HepG2 (cell line): ENCODE measurements at regions not wholly inside any gene's neighbourhood (a gene's known extent, or its start where the extent isn't known, plus 50 kb on each side); places are given as distances from the start of the nearest gene placed in this dataset.

Source experiments
- HIVEP1 ChIP-seq: sonication (generic); formaldehyde crosslinking; IDR thresholded peaks from 2 replicates; pipeline ENCODE4 v1.4.0; 2020; ENCODE audit warnings: mild to moderate bottlenecking, missing genetic modification reagents
- POGZ ChIP-seq: sonication (generic); formaldehyde crosslinking; IDR thresholded peaks from 2 replicates; pipeline ENCODE4 v1.4.0; 2020; ENCODE audit warnings: mild to moderate bottlenecking, missing genetic modification reagents
- RAD51 ChIP-seq: fragments of 450-650 bp; IDR thresholded peaks from 2 replicates; pipeline ENCODE4 v1.6.1; 2016; ENCODE audit warnings: borderline replicate concordance
- ZBTB21 ChIP-seq: sonication (generic); formaldehyde crosslinking; IDR thresholded peaks from 2 replicates; pipeline ENCODE4 v1.4.0; 2020; ENCODE audit warnings: missing genetic modification reagents
- ZNF224 ChIP-seq: sonication (generic); formaldehyde crosslinking; IDR thresholded peaks from 2 replicates; pipeline ENCODE4 v1.5.0; 2020; ENCODE audit warnings: mild to moderate bottlenecking, missing genetic modification reagents
- ZNF562 ChIP-seq: sonication (generic); formaldehyde crosslinking; IDR thresholded peaks from 2 replicates; pipeline ENCODE4 v1.8.0; 2022; ENCODE audit warnings: missing genetic modification reagents, borderline replicate concordance
- TF ChIP-seq, protein P1 (sequence below): sonication (generic); formaldehyde crosslinking; IDR thresholded peaks from 2 replicates; pipeline ENCODE4 v1.4.0; 2020; ENCODE audit warnings: mild to moderate bottlenecking, missing genetic modification reagents, borderline replicate concordance
- TF ChIP-seq, protein P2 (sequence below), 2 experiments: sonication (generic) in 1 of 2; formaldehyde crosslinking in 1 of 2; IDR thresholded peaks; 2 replicates each; pipeline versions ENCODE4 v1.4.0 to v1.6.1; 2018 to 2020; ENCODE audit warnings: missing genetic modification reagents in 2 of 2, borderline replicate concordance in 1 of 2, low read depth in 1 of 2, mild to moderate bottlenecking in 1 of 2, missing biosample characterization in 1 of 2

DNA sequence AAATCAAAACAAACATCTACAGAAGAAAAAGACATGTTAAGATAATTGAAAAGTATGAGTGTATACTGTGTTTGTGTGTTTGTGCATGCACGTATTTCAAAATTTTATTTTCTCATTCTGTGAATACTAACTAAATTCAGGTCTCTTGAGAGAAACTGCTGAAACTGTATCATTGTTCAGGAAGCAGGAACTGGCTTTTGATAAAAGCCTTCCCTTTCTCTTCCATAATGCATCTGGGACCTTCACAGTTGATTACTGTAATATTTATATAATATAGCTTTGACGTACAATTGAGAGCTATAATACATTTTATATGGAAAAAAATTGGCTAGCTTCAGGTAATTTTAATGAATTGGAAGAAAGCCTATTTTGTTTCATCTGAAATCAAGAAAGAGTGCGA, 993.5 kb downstream of the SLC6A15 start (continued):
- no peak for TF ChIP-seq RAD51
- no peak for TF ChIP-seq ZNF562 (CRISPR knock-in tag)
- no peak for TF ChIP-seq ZNF224 (CRISPR knock-in tag)
- TF ChIP-seq POGZ: no peak
- TF ChIP-seq ZBTB21 (CRISPR knock-in tag): no peak
- TF ChIP-seq, protein P1, sequence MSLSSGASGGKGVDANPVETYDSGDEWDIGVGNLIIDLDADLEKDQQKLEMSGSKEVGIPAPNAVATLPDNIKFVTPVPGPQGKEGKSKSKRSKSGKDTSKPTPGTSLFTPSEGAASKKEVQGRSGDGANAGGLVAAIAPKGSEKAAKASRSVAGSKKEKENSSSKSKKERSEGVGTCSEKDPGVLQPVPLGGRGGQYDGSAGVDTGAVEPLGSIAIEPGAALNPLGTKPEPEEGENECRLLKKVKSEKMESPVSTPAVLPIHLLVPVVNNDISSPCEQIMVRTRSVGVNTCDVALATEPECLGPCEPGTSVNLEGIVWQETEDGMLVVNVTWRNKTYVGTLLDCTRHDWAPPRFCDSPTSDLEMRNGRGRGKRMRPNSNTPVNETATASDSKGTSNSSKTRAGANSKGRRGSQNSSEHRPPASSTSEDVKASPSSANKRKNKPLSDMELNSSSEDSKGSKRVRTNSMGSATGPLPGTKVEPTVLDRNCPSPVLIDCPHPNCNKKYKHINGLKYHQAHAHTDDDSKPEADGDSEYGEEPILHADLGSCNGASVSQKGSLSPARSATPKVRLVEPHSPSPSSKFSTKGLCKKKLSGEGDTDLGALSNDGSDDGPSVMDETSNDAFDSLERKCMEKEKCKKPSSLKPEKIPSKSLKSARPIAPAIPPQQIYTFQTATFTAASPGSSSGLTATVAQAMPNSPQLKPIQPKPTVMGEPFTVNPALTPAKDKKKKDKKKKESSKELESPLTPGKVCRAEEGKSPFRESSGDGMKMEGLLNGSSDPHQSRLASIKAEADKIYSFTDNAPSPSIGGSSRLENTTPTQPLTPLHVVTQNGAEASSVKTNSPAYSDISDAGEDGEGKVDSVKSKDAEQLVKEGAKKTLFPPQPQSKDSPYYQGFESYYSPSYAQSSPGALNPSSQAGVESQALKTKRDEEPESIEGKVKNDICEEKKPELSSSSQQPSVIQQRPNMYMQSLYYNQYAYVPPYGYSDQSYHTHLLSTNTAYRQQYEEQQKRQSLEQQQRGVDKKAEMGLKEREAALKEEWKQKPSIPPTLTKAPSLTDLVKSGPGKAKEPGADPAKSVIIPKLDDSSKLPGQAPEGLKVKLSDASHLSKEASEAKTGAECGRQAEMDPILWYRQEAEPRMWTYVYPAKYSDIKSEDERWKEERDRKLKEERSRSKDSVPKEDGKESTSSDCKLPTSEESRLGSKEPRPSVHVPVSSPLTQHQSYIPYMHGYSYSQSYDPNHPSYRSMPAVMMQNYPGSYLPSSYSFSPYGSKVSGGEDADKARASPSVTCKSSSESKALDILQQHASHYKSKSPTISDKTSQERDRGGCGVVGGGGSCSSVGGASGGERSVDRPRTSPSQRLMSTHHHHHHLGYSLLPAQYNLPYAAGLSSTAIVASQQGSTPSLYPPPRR (CRISPR knock-in tag): no peak
- TF ChIP-seq, protein P2, sequence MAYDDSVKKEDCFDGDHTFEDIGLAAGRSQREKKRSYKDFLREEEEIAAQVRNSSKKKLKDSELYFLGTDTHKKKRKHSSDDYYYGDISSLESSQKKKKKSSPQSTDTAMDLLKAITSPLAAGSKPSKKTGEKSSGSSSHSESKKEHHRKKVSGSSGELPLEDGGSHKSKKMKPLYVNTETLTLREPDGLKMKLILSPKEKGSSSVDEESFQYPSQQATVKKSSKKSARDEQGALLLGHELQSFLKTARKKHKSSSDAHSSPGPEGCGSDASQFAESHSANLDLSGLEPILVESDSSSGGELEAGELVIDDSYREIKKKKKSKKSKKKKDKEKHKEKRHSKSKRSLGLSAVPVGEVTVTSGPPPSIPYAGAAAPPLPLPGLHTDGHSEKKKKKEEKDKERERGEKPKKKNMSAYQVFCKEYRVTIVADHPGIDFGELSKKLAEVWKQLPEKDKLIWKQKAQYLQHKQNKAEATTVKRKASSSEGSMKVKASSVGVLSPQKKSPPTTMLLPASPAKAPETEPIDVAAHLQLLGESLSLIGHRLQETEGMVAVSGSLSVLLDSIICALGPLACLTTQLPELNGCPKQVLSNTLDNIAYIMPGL (CRISPR knock-in tag; IDR thresholded peaks at IDR 0.05; ENCODE audit: borderline replicate concordance in 1 of 2, low read depth in 1 of 2): no peak
- no peak for TF ChIP-seq HIVEP1 (CRISPR knock-in tag)
